Chondrocyte (in vitro differentiated cells): ENCODE measurements at regions not wholly inside any gene's neighbourhood (a gene's known extent, or its start where the extent isn't known, plus 50 kb on each side); places are given as distances from the start of the nearest gene placed in this dataset.
A peak's percentile ranks its signal among the peaks of the same experiment; 100 is the strongest.
"Not testable (repeated sequence)": the region's sequence is repeated elsewhere in the genome, so short reads cannot be mapped to it uniquely, and the experiment has no call there.

Experiments
- DNase-seq: peaks from one replicate; pipeline ENCODE4 v3.0.0; 2021; ENCODE audit warnings: mixed read lengths, low spot score
- H3K27ac Mint-ChIP-seq: one replicate; pipeline ENCODE4 v1.8.0; 2021; ENCODE audit warnings: mild to moderate bottlenecking, moderate library complexity, mixed read lengths; ENCODE audit not compliant: unreplicated experiment
- H3K27me3 Mint-ChIP-seq: 2 replicates; pipeline ENCODE4 v1.8.0; 2021; ENCODE audit warnings: low read depth, mixed read lengths
- H3K36me3 Mint-ChIP-seq: 2 replicates; pipeline ENCODE4 v1.8.0; 2021; ENCODE audit warnings: low read depth, mixed read lengths
- H3K4me1 Mint-ChIP-seq: 2 replicates; pipeline ENCODE4 v1.8.0; 2021; ENCODE audit warnings: low read depth, mild to moderate bottlenecking, mixed read lengths
- H3K4me3 Mint-ChIP-seq: one replicate; pipeline ENCODE4 v1.8.0; 2021; ENCODE audit warnings: mild to moderate bottlenecking, moderate library complexity, mixed read lengths; ENCODE audit not compliant: unreplicated experiment
- H3K9me3 Mint-ChIP-seq: 2 replicates; pipeline ENCODE4 v1.8.0; 2021; ENCODE audit warnings: low read depth, mixed read lengths
- TF ChIP-seq, protein P1 (sequence below): fragments of 200-600 bp; sonication (generic); IDR thresholded peaks from 2 replicates; pipeline ENCODE4 v1.5.0; 2021; ENCODE audit warnings: antibody characterized with exemption, mild to moderate bottlenecking, moderate library complexity

- DNase-seq, result no peak
- TF ChIP-seq, protein P1, sequence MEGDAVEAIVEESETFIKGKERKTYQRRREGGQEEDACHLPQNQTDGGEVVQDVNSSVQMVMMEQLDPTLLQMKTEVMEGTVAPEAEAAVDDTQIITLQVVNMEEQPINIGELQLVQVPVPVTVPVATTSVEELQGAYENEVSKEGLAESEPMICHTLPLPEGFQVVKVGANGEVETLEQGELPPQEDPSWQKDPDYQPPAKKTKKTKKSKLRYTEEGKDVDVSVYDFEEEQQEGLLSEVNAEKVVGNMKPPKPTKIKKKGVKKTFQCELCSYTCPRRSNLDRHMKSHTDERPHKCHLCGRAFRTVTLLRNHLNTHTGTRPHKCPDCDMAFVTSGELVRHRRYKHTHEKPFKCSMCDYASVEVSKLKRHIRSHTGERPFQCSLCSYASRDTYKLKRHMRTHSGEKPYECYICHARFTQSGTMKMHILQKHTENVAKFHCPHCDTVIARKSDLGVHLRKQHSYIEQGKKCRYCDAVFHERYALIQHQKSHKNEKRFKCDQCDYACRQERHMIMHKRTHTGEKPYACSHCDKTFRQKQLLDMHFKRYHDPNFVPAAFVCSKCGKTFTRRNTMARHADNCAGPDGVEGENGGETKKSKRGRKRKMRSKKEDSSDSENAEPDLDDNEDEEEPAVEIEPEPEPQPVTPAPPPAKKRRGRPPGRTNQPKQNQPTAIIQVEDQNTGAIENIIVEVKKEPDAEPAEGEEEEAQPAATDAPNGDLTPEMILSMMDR, result no peak
- no peaks in the 10 kb centered on the region for H3K36me3 Mint-ChIP-seq
- H3K4me3 Mint-ChIP-seq, result no peak overlapping the region
- H3K27ac Mint-ChIP-seq, result peak overlapping the region; percentile 84
- peaks cover 53% of the 10 kb centered on the region for H3K4me1 Mint-ChIP-seq
- peaks cover 3% of the 10 kb centered on the region for H3K9me3 Mint-ChIP-seq
- H3K27me3 Mint-ChIP-seq, result no peaks in the 10 kb centered on the region
These were observed 114.3 kb downstream of the FAM50B start for GRCh38 chr6:3963426-3963825.

GRCh38 chr6:3965071-3965718 lies 113.7 kb downstream of the FAM217A start:
- no peak overlapping the region for H3K4me3 Mint-ChIP-seq
- TF ChIP-seq, protein P1, result no peak
- peak overlapping the region; percentile 37 for H3K27ac Mint-ChIP-seq
- no peak for DNase-seq
- H3K4me1 Mint-ChIP-seq, result peaks cover 53% of the 10 kb centered on the region
- H3K36me3 Mint-ChIP-seq, result peaks cover 1% of the 10 kb centered on the region
- H3K27me3 Mint-ChIP-seq, result no peaks in the 10 kb centered on the region
- peaks cover 3% of the 10 kb centered on the region for H3K9me3 Mint-ChIP-seq

DNA sequence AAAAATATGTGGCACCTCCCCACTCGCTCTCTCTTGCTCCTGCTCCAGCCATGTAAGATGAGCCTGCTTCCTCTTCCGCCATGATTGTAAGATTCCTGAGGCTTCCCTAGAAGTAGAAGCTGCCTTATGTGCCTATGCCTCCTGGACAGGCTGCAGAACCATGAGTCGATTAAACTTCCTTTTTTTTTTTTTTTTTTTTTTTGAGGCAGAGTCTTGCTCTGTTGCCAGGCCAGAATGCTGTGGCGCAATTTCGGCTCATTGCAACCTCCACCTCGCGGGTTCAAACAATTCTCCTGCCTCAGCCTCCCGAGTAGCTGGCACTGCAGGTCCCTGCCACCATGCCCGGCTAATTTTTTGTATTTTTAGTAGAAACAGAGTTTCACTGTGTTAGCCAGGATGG lies 112.5 kb downstream of the FAM217A start:
- H3K27me3 Mint-ChIP-seq, result no peaks in the 10 kb centered on the region
- no peak for DNase-seq
- no peak overlapping the region for H3K4me3 Mint-ChIP-seq
- TF ChIP-seq, protein P1, result no peak
- no peak overlapping the region for H3K27ac Mint-ChIP-seq
- H3K9me3 Mint-ChIP-seq, result peaks cover 3% of the 10 kb centered on the region
- peaks cover 44% of the 10 kb centered on the region for H3K4me1 Mint-ChIP-seq
- H3K36me3 Mint-ChIP-seq, result peaks cover 1% of the 10 kb centered on the region

DNA sequence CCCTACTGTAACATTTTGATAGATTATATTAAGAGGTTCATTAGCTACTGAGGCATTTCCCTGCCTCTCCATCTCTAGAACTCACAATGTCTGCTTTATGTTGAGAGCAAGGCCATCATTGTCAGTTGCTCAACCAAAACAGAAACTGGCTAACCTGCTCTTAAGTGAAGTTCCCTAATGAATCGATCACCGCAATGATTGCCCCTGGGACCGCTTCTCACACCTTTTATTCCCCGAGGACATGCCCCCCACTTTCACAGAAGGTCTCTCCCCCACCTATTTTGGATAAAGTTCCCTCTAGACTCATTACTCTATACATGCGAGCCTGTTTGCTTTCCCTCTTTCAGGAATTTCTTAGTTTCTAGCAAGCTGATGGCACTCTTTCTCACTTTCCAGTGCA lies 108.8 kb downstream of the FAM217A start:
- H3K27ac Mint-ChIP-seq, result no peak overlapping the region
- H3K9me3 Mint-ChIP-seq, result no peaks in the 10 kb centered on the region
- H3K36me3 Mint-ChIP-seq, result peaks cover 3% of the 10 kb centered on the region
- no peaks in the 10 kb centered on the region for H3K27me3 Mint-ChIP-seq
- no peak overlapping the region for H3K4me3 Mint-ChIP-seq
- H3K4me1 Mint-ChIP-seq, result peaks cover 8% of the 10 kb centered on the region
- no peak for DNase-seq
- TF ChIP-seq, protein P1, result no peak

DNA sequence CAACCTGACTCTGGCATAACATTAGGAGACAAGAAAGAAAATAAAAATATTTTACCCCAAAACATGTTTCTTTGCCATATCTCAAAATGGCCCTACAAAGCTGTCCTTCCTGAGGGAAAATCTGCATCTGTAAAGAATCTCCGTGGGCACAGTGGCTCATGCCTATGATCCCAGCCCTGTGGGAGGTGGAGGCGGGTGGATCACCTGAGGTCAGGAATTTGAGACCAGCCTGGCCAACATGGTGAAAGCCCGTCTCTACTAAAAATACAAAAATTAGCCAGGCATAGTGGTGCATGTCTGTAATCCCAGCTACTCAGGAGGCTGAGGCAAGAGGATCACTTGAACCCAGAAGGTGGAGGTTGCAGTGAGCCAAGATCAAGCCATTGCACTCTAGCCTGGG lies 105.8 kb downstream of the FAM217A start:
- not testable (repeated sequence) for H3K27me3 Mint-ChIP-seq, H3K9me3 Mint-ChIP-seq, DNase-seq, H3K4me3 Mint-ChIP-seq, H3K27ac Mint-ChIP-seq, H3K36me3 Mint-ChIP-seq
- H3K4me1 Mint-ChIP-seq, result peaks cover 26% of the 10 kb centered on the region
